Frontal cortex (tissue), 3 donors: ENCODE measurements at regions not wholly inside any gene's neighbourhood (a gene's known extent, or its start where the extent isn't known, plus 50 kb on each side); places are given as distances from the start of the nearest gene placed in this dataset.

Experiments
- DNase-seq, 2 donors: peaks; one replicate each; pipeline ENCODE4 v3.0.0; 2012; ENCODE audit warnings: low spot score in 2 of 2
- FAIRE-seq: peaks from 2 replicates; lab custom pipeline; 2012; peaks lifted over from hg19 to GRCh38; lab: Jason Lieb, UNC
- donor health status: control.
- donor health status: control.
- donor health status: control.

GRCh38 chr9:113646946-113647914 lies 183.7 kb downstream of the RGS3 start:
- DNase-seq (no peak), FAIRE-seq (no peak)

GRCh38 chr9:113648048-113648447 lies 184.5 kb downstream of the RGS3 start:
- FAIRE-seq (no peak), DNase-seq (no peak)

GRCh38 chr9:113648586-113648985 lies 185.1 kb downstream of the RGS3 start:
- DNase-seq, result no peak
- no peak for FAIRE-seq

GRCh38 chr9:113649054-113649453 lies 185.5 kb downstream of the RGS3 start:
- FAIRE-seq, result peak; percentile 75
- peak; percentile 47 to 69 for DNase-seq

- no peak for FAIRE-seq
- no peak for DNase-seq
Measured at GRCh38 chr9:113649855-113650206, 186.3 kb downstream of the RGS3 start.

- FAIRE-seq (no peak), DNase-seq (no peak)
Measured at GRCh38 chr9:113650207-113651131, 186.9 kb downstream of the RGS3 start.

- DNase-seq (no peak), FAIRE-seq (no peak)
Measured at GRCh38 chr9:113651896-113652295, 188.4 kb downstream of the RGS3 start.

GRCh38 chr9:113652355-113653152 lies 189.0 kb downstream of the RGS3 start:
- FAIRE-seq, result no peak
- no peak for DNase-seq

- FAIRE-seq (no peak), DNase-seq (no peak)
Measured at GRCh38 chr9:113653746-113654604, 190.4 kb downstream of the RGS3 start.

- DNase-seq, result no peak
- FAIRE-seq, result no peak
Measured at GRCh38 chr9:113654605-113655428, 191.3 kb downstream of the RGS3 start.

GRCh38 chr9:113656771-113657670 lies 193.5 kb downstream of the RGS3 start:
- DNase-seq (no peak), FAIRE-seq (no peak)

GRCh38 chr9:113657765-113658544 lies 194.4 kb downstream of the RGS3 start:
- peak; percentile 55 to 87 for DNase-seq
- no peak for FAIRE-seq

GRCh38 chr9:113658545-113658895 lies 195.0 kb downstream of the RGS3 start:
- DNase-seq (no peak), FAIRE-seq (no peak)

- DNase-seq (no peak), FAIRE-seq (no peak)
Measured at GRCh38 chr9:113659039-113659438, 195.5 kb downstream of the RGS3 start.

- FAIRE-seq, result no peak
- DNase-seq, result no peak
Measured at GRCh38 chr9:113659740-113660139, 196.2 kb downstream of the RGS3 start.

GRCh38 chr9:113660196-113660595 lies 196.7 kb downstream of the RGS3 start:
- DNase-seq, result no peak
- no peak for FAIRE-seq
